PFSK-1 (cell line): ENCODE measurements at regions not wholly inside any gene's neighbourhood (a gene's known extent, or its start where the extent isn't known, plus 50 kb on each side); places are given as distances from the start of the nearest gene placed in this dataset.

ENCODE experiments used
- POLR2AphosphoS5 ChIP-seq: IDR thresholded peaks from 2 replicates; pipeline ENCODE4 v1.6.1; 2012; ENCODE audit warnings: low read depth, mild to moderate bottlenecking, control low read depth, low read length, moderate library complexity
- REST ChIP-seq, 2 experiments: IDR thresholded peaks; 2 replicates each; pipeline versions ENCODE4 v1.6.1 to v1.8.0; 2011 to 2012; ENCODE audit warnings: low read depth in 2 of 2, low read length in 2 of 2, control low read depth in 1 of 2, inconsistent platforms in 1 of 2, mild to moderate bottlenecking in 1 of 2, moderate library complexity in 1 of 2; ENCODE audit not compliant: insufficient read depth in 1 of 2
- SIN3A ChIP-seq: IDR thresholded peaks from 2 replicates; pipeline ENCODE4 v1.6.1; 2012; ENCODE audit warnings: mild to moderate bottlenecking, low read length, moderate library complexity, borderline replicate concordance; ENCODE audit not compliant: insufficient read depth

GRCh38 chr18:61282926-61283325 lies 50.3 kb upstream of the CDH20 start:
- no peak for TF ChIP-seq SIN3A
- TF ChIP-seq REST (IDR thresholded peaks at IDR 0.05; ENCODE audit: insufficient read depth in 1 of 2, low read depth in 2 of 2, low read length in 2 of 2): no peak
- TF ChIP-seq POLR2AphosphoS5: no peak
